ENCODE measurements at regions not wholly inside any gene's neighbourhood (a gene's known extent, or its start where the extent isn't known, plus 50 kb on each side); places are given as distances from the start of the nearest gene placed in this dataset.

DNA sequence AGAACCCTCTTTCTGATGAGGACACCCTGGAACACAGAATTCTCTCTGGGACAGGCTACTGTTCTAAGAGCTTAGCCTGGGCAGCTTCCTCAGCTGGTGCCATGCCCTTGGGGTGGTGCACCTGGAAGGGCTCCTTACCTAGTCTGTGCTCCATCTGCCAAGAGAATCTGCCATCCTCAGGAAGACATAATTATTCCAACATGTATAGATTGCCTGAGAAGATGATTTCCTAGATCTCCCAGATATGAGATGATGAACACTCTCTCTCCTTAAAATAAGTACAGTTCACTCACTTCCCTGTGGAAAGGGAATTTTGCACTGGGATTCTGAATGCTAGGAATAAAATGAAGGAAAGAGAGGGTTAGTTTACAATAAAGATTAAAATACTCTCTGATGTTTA is 87.6 kb downstream of the NENF start:
- DNase-seq: no peak
- no peak overlapping the region for H2AFZ ChIP-seq (ENCODE audit: insufficient read depth, low read depth, low read length, poor library complexity, severe bottlenecking)
- H3K27ac Mint-ChIP-seq: peak overlapping the region in 2 of 7 donors; percentile 49 to 61
- TF ChIP-seq, protein P1, sequence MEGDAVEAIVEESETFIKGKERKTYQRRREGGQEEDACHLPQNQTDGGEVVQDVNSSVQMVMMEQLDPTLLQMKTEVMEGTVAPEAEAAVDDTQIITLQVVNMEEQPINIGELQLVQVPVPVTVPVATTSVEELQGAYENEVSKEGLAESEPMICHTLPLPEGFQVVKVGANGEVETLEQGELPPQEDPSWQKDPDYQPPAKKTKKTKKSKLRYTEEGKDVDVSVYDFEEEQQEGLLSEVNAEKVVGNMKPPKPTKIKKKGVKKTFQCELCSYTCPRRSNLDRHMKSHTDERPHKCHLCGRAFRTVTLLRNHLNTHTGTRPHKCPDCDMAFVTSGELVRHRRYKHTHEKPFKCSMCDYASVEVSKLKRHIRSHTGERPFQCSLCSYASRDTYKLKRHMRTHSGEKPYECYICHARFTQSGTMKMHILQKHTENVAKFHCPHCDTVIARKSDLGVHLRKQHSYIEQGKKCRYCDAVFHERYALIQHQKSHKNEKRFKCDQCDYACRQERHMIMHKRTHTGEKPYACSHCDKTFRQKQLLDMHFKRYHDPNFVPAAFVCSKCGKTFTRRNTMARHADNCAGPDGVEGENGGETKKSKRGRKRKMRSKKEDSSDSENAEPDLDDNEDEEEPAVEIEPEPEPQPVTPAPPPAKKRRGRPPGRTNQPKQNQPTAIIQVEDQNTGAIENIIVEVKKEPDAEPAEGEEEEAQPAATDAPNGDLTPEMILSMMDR (IDR thresholded peaks at IDR 0.05): no peak
- no peaks in the 10 kb centered on the region for H3K4me1 ChIP-seq (ENCODE audit: control insufficient read depth in 1 of 2, insufficient read depth in 2 of 2, low read length in 2 of 2)
- H3K4me1 Mint-ChIP-seq: peaks cover 11% of the 10 kb centered on the region
- no peaks in the 10 kb centered on the region for H4K20me1 ChIP-seq (ENCODE audit: insufficient read depth, low read length)
- H3K9ac ChIP-seq (ENCODE audit: insufficient read depth, low read length, poor library complexity, severe bottlenecking): no peak overlapping the region
- H3K79me2 ChIP-seq (ENCODE audit: insufficient read depth, low read length): no peaks in the 10 kb centered on the region
- intact Hi-C loops (cut with micrococcal nuclease): no loop called here
- no peaks in the 10 kb centered on the region for H3K36me3 ChIP-seq (replicated peaks in 1 of 2; ENCODE audit: control insufficient read depth in 1 of 2, insufficient read depth in 2 of 2, low read length in 2 of 2)
- no peak overlapping the region for H3K27ac ChIP-seq (ENCODE audit: low read depth in 1 of 2, low read length in 2 of 2)
- H3K4me3 ChIP-seq (replicated peaks in 1 of 3; ENCODE audit: low read depth in 2 of 3, low read length in 3 of 3): no peak overlapping the region
- H3K4me2 ChIP-seq (replicated peaks; ENCODE audit: extremely low read depth, low read length, poor library complexity, severe bottlenecking): no peak overlapping the region
- peaks cover 0 to 8% of the 10 kb centered on the region in 2 donors for H3K36me3 Mint-ChIP-seq
- peaks cover 9 to 18% of the 10 kb centered on the region in 2 donors for H3K27me3 ChIP-seq (ENCODE audit: control insufficient read depth in 2 of 2, insufficient read depth in 2 of 2, low read length in 2 of 2)
- H3K27me3 Mint-ChIP-seq (ENCODE audit: low read depth in 3 of 3): peaks cover 24 to 30% (median 30%) of the 10 kb centered on the region in 3 donors
- no peaks in the 10 kb centered on the region for H3K9me3 ChIP-seq (replicated peaks in 1 of 2; ENCODE audit: control insufficient read depth in 1 of 2, insufficient read depth in 1 of 2, low read length in 2 of 2)
- H3K9me3 Mint-ChIP-seq: peaks cover 0 to 6% (median 0%) of the 10 kb centered on the region in 7 donors
- no peak overlapping the region for H3K4me3 Mint-ChIP-seq

DNA sequence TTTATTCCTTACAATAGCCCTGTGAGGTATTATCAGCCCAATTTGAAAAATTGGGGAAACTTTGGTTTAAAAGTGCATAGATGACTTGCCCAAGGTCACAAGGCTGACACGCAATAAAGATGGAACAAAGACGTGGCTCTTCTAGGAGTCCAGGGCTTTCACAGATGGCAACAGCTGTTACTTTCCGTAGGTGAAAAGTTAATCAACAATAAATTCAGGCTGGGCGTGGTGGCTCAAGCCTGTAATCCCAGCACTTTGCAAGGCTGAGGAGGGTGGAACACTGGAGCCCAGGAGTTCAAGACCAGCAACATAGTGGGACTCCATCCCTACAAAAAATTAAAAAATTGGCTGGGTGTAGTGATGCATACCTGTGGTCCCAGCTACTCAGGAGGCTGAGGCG is 87.8 kb upstream of the ATF3 start:
- H3K4me1 ChIP-seq (ENCODE audit: control insufficient read depth in 1 of 2, insufficient read depth in 2 of 2, low read length in 2 of 2): no peaks in the 10 kb centered on the region
- peaks cover 0 to 5% (median 0%) of the 10 kb centered on the region in 7 donors for H3K9me3 Mint-ChIP-seq
- H3K9me3 ChIP-seq (replicated peaks in 1 of 2; ENCODE audit: control insufficient read depth in 1 of 2, insufficient read depth in 1 of 2, low read length in 2 of 2): no peaks in the 10 kb centered on the region
- no peaks in the 10 kb centered on the region for H4K20me1 ChIP-seq (ENCODE audit: insufficient read depth, low read length)
- no peaks in the 10 kb centered on the region for H3K79me2 ChIP-seq (ENCODE audit: insufficient read depth, low read length)
- H3K4me1 Mint-ChIP-seq: peaks cover 13% of the 10 kb centered on the region
- H3K36me3 Mint-ChIP-seq: peaks cover 0 to 5% of the 10 kb centered on the region in 2 donors
- no peak overlapping the region for H3K4me3 ChIP-seq (replicated peaks in 1 of 3; ENCODE audit: low read depth in 2 of 3, low read length in 3 of 3)
- H3K36me3 ChIP-seq (replicated peaks in 1 of 2; ENCODE audit: control insufficient read depth in 1 of 2, insufficient read depth in 2 of 2, low read length in 2 of 2): no peaks in the 10 kb centered on the region
- no peak overlapping the region for H3K4me2 ChIP-seq (replicated peaks; ENCODE audit: extremely low read depth, low read length, poor library complexity, severe bottlenecking)
- TF ChIP-seq, protein P1 (IDR thresholded peaks at IDR 0.05): no peak
- H3K27me3 Mint-ChIP-seq (ENCODE audit: low read depth in 3 of 3): peaks cover 20 to 27% (median 26%) of the 10 kb centered on the region in 3 donors
- intact Hi-C loops (cut with micrococcal nuclease): no loop called here
- no peak overlapping the region for H3K27ac ChIP-seq (ENCODE audit: low read depth in 1 of 2, low read length in 2 of 2)
- H3K4me3 Mint-ChIP-seq: no peak overlapping the region
- DNase-seq: no peak
- no peak overlapping the region for H3K27ac Mint-ChIP-seq
- H3K27me3 ChIP-seq (ENCODE audit: control insufficient read depth in 2 of 2, insufficient read depth in 2 of 2, low read length in 2 of 2): peaks cover 4 to 14% of the 10 kb centered on the region in 2 donors
- H2AFZ ChIP-seq (ENCODE audit: insufficient read depth, low read depth, low read length, poor library complexity, severe bottlenecking): no peak overlapping the region
- H3K9ac ChIP-seq (ENCODE audit: insufficient read depth, low read length, poor library complexity, severe bottlenecking): no peak overlapping the region
- 98% methylated on average over 5 of the region's 5 CpGs for WGBS (ENCODE audit: insufficient coverage)

Data from CD14-positive monocyte (primary cell).